PC-9 (cell line): ENCODE measurements at regions not wholly inside any gene's neighbourhood (a gene's known extent, or its start where the extent isn't known, plus 50 kb on each side); places are given as distances from the start of the nearest gene placed in this dataset.

Experiments
- BruUV-seq: library from RNA; stranded (reverse); fragments of 400-500 nt; replicated peaks from 2 replicates; lab custom pipeline; 2021; lab: Mats Ljungman, UMichigan
- CTCF ChIA-PET: fragments of 300-600 bp; sonication (Branson Sonifier 250); formaldehyde crosslinking; loops from one replicate; lab custom pipeline; 2022; ENCODE audit warnings: antibody characterized with exemption; lab: Charles Lee
- POLR2A ChIA-PET: fragments of 300-600 bp; sonication (Branson Sonifier 250); formaldehyde crosslinking; loops from one replicate; lab custom pipeline; 2022; ENCODE audit warnings: antibody characterized with exemption; ENCODE audit not compliant: unreplicated experiment; lab: Charles Lee
- DNase-seq, 2 experiments: peaks; one replicate each; pipeline versions ENCODE4 v3.0.0 to v3.0.0-alpha.2; 2015 to 2022; ENCODE audit warnings: mixed read lengths in 1 of 2
- H2AFZ ChIP-seq: fragments of 200-600 bp; sonication (generic); 2 replicates; pipeline ENCODE4 v1.8.1; 2017; ENCODE audit warnings: antibody characterized with exemption
- H3F3A ChIP-seq: fragments of 200-600 bp; sonication (generic); 2 replicates; pipeline ENCODE4 v1.8.1; 2017; ENCODE audit warnings: antibody characterized with exemption, mild to moderate bottlenecking, low read depth; ENCODE audit not compliant: insufficient read depth
- H3K27ac ChIP-seq: fragments of 200-600 bp; sonication (generic); 2 replicates; pipeline ENCODE4 v1.6.1; 2016; ENCODE audit warnings: mixed run types
- H3K27me3 ChIP-seq: fragments of 200-600 bp; sonication (generic); 2 replicates; pipeline ENCODE4 v1.6.1; 2016; ENCODE audit warnings: low read depth, mixed run types; ENCODE audit not compliant: insufficient read depth
- H3K36me3 ChIP-seq: fragments of 200-600 bp; sonication (generic); 2 replicates; pipeline ENCODE4 v1.6.1; 2016; ENCODE audit warnings: low read depth, mixed run types
- H3K4me1 ChIP-seq: fragments of 200-600 bp; sonication (generic); replicated peaks from 2 replicates; pipeline ENCODE4 v1.6.1; 2016; ENCODE audit warnings: mixed run types; ENCODE audit not compliant: insufficient read depth
- H3K4me2 ChIP-seq: fragments of 200-600 bp; sonication (generic); 2 replicates; pipeline ENCODE4 v1.6.1; 2017; ENCODE audit warnings: mixed run types
- H3K4me3 ChIP-seq: fragments of 200-600 bp; sonication (generic); 2 replicates; pipeline ENCODE4 v1.6.1; 2016; ENCODE audit warnings: mixed run types
- H3K79me2 ChIP-seq: fragments of 200-600 bp; sonication (generic); 2 replicates; pipeline ENCODE4 v1.6.1; 2017; ENCODE audit warnings: low read depth, mixed run types
- H3K9me2 ChIP-seq: fragments of 200-600 bp; sonication (generic); 2 replicates; pipeline ENCODE4 v1.8.1; 2017; ENCODE audit warnings: mild to moderate bottlenecking; ENCODE audit not compliant: insufficient read depth
- H3K9me3 ChIP-seq: fragments of 200-600 bp; sonication (generic); 2 replicates; pipeline ENCODE4 v1.8.1; 2016; ENCODE audit warnings: low read depth; ENCODE audit not compliant: insufficient read depth
- H4K20me1 ChIP-seq: fragments of 200-600 bp; sonication (generic); 2 replicates; pipeline ENCODE4 v1.8.1; 2017; ENCODE audit not compliant: insufficient read depth
- EZH2 ChIP-seq: fragments of 200-600 bp; sonication (generic); IDR thresholded peaks from 2 replicates; pipeline ENCODE4 v1.8.0; 2017; ENCODE audit warnings: antibody characterized with exemption, low read depth
- intact Hi-C: fragments of 100-400 bp; cut with micrococcal nuclease; formaldehyde crosslinking; loops from one replicate; pipeline ENCODE4 v1.10.0; 2022; ENCODE audit not compliant: unreplicated experiment
- TF ChIP-seq, protein P1 (sequence below): fragments of 200-600 bp; sonication (generic); conservative IDR thresholded peaks from 2 replicates; pipeline ENCODE4 v1.6.1; 2017; ENCODE audit warnings: mixed run types, antibody characterized with exemption, mild to moderate bottlenecking, moderate library complexity

DNA sequence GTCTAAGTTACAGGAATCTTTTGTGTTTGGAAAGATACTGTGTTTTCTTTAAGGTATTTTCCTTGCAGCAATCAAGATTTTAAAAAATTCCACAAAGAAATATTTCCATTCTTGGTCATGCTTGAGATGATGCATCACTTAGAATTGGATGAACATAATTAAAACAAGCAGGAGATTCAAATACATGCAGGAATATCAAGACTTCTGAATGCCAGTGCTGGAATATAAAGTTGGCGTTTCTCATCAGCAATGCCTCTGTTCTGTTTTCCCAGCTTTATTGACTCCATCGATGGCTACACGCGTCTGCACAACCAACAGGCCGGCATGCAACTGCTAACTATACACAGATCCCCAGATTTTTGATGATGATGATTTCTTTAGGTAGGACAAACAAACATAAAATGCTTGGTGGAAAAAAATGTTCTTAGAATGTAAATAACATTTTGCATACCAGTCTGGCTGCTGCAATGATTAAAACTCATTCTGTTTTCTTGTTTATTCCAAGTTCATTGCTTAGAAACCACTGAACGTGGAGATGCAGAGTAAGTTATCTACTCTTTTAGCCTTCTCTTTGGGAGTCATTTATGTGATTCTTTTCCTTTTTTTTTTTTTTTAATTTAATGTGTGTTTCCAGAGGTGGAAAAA is 91.3 kb upstream of the FAM171A1 start:
- TF ChIP-seq, protein P1, sequence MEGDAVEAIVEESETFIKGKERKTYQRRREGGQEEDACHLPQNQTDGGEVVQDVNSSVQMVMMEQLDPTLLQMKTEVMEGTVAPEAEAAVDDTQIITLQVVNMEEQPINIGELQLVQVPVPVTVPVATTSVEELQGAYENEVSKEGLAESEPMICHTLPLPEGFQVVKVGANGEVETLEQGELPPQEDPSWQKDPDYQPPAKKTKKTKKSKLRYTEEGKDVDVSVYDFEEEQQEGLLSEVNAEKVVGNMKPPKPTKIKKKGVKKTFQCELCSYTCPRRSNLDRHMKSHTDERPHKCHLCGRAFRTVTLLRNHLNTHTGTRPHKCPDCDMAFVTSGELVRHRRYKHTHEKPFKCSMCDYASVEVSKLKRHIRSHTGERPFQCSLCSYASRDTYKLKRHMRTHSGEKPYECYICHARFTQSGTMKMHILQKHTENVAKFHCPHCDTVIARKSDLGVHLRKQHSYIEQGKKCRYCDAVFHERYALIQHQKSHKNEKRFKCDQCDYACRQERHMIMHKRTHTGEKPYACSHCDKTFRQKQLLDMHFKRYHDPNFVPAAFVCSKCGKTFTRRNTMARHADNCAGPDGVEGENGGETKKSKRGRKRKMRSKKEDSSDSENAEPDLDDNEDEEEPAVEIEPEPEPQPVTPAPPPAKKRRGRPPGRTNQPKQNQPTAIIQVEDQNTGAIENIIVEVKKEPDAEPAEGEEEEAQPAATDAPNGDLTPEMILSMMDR: no peak
- no peak for TF ChIP-seq EZH2
- no peaks in the 10 kb centered on the region for H3K27me3 ChIP-seq
- no TSS peak for BruUV-seq
- no peaks in the 10 kb centered on the region for H3K79me2 ChIP-seq
- CTCF ChIA-PET: no interaction called here
- no peaks in the 10 kb centered on the region for H3K9me3 ChIP-seq
- no peak for DNase-seq
- no peaks in the 10 kb centered on the region for H3F3A ChIP-seq
- H2AFZ ChIP-seq: no peak overlapping the region
- intact Hi-C loops: no loop called here
- POLR2A ChIA-PET: no interaction called here
- H3K36me3 ChIP-seq: no peaks in the 10 kb centered on the region
- H3K4me3 ChIP-seq: no peak overlapping the region
- H4K20me1 ChIP-seq: no peaks in the 10 kb centered on the region
- H3K27ac ChIP-seq: no peak overlapping the region
- no peaks in the 10 kb centered on the region for H3K9me2 ChIP-seq
- no peaks in the 10 kb centered on the region for H3K4me1 ChIP-seq
- no peak overlapping the region for H3K4me2 ChIP-seq

DNA sequence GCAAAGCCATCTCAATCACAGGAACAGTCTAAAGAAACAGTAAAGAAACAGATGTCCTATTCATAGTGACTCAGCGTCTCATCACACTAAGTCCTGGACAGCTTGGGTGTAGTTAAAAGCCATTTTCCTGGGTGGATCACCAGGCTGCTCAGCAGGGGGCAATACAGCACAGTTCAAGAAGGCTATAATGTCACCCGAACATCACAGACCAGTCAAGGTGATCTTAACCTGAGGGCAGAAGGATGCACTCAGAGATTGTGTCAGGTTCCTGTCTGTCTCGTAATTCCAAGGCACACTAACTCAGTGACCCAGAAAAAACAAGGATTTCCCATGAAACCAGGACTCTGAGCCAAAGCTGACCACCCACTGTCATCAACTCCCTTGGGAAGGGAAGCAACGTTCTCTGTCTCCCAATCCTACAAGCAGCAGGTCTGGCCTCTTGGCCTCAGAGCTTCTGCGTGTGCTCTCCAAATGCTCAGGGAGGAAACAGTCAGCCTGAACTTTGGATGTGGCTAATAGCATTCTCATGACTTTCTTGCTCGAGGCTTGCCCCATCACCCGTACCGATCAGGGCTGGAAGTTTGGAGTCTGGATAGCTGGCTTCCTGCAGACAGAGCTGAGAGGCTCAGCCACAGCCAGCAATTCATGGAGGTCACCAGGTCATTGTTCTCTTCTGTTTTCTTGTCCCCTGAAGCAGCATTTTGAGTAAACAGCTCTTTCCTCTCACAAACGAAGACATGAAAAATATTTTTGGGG is 90.4 kb upstream of the FAM171A1 start:
- Histone ChIP-seq H3K4me2 (no peak overlapping the region), H3K4me3 (no peak overlapping the region), H3K27me3 (no peaks in the 10 kb centered on the region), H4K20me1 (no peaks in the 10 kb centered on the region), H2AFZ (no peak overlapping the region), H3F3A (no peaks in the 10 kb centered on the region), H3K9me3 (no peaks in the 10 kb centered on the region), H3K36me3 (no peaks in the 10 kb centered on the region), H3K4me1 (no peaks in the 10 kb centered on the region), H3K27ac (no peak overlapping the region), H3K79me2 (no peaks in the 10 kb centered on the region), H3K9me2 (no peaks in the 10 kb centered on the region)
- TF ChIP-seq, protein P1: no peak
- no peak for TF ChIP-seq EZH2
- CTCF ChIA-PET: no interaction called here
- BruUV-seq: no TSS peak
- POLR2A ChIA-PET: no interaction called here
- intact Hi-C loops: no loop called here
- no peak for DNase-seq

DNA sequence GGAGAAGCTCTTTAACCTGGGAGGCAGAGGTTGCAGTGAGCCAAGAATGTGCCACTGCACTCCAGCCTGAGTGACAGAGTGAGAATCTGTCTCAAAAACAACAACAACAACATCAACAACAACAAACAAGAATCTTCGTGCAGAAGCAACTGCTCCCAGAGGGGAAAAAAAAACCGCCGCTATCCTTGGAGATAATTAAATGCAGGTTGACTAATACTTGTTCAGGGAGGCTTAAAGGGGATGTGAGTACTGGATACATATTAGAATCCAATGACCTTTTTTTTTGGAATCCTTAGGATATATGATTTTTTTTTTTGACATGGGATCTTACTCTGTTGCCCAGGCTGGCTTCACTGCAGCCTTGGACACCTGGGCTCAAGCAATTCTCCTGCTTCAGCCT is 89.6 kb upstream of the FAM171A1 start:
- Histone ChIP-seq H3K27me3 (no peaks in the 10 kb centered on the region), H2AFZ (no peak overlapping the region), H3F3A (no peaks in the 10 kb centered on the region), H3K4me1 (no peaks in the 10 kb centered on the region), H4K20me1 (no peaks in the 10 kb centered on the region), H3K9me2 (no peaks in the 10 kb centered on the region), H3K79me2 (no peaks in the 10 kb centered on the region), H3K4me2 (no peak overlapping the region), H3K9me3 (no peaks in the 10 kb centered on the region), H3K27ac (no peak overlapping the region), H3K4me3 (no peak overlapping the region), H3K36me3 (no peaks in the 10 kb centered on the region)
- POLR2A ChIA-PET: no interaction called here
- no TSS peak for BruUV-seq
- intact Hi-C loops: no loop called here
- CTCF ChIA-PET: no interaction called here
- TF ChIP-seq, protein P1: no peak
- TF ChIP-seq EZH2: no peak
- no peak for DNase-seq
